HCT116 (cell line): ENCODE measurements at regions not wholly inside any gene's neighbourhood (a gene's known extent, or its start where the extent isn't known, plus 50 kb on each side); places are given as distances from the start of the nearest gene placed in this dataset.

Source experiments
- ATAC-seq: fragments of 200-7000 bp; cut with Tn5 transposase; 2 replicates; pipeline ENCODE4 v1.9.1; 2020; ENCODE audit warnings: mild to moderate bottlenecking, moderate library complexity
- BruUV-seq: library from RNA; stranded (reverse); fragments of 400-500 nt; replicated peaks from 2 replicates; lab custom pipeline; 2021; lab: Mats Ljungman, UMichigan
- CTCF ChIA-PET: fragments of 300-600 bp; sonication (Branson Sonifier 250); formaldehyde crosslinking; loops from one replicate; lab custom pipeline; 2021; ENCODE audit warnings: antibody characterized with exemption; lab: Charles Lee
- POLR2A ChIA-PET: fragments of 300-600, 350-600 bp; sonication (Branson Sonifier 250); formaldehyde crosslinking; loops from one replicate; lab custom pipeline; 2021; ENCODE audit warnings: antibody characterized with exemption; lab: Charles Lee
- RAD21 ChIA-PET, 2 experiments: fragments of 300-600 bp; sonication (Branson Sonifier 250); formaldehyde crosslinking; loops; one replicate each; lab custom pipeline; 2023; ENCODE audit warnings: low total read pairs in 2 of 2; ENCODE audit not compliant: uncharacterized antibody in 2 of 2, unreplicated experiment in 2 of 2, low non-redundant PET in 1 of 2; lab: Charles Lee
- DNase-seq: peaks from one replicate; pipeline ENCODE4 v3.0.0-alpha.2; 2010; ENCODE audit warnings: low read depth, low spot score
- H2AFZ ChIP-seq: fragments of 200-600 bp; shearing (Covaris generic), sonication (generic); 2 replicates; pipeline ENCODE4 v1.6.1; 2017; ENCODE audit warnings: low read depth, mixed run types, mixed read lengths, antibody characterized with exemption, low read length; ENCODE audit not compliant: poor library complexity, severe bottlenecking
- H3K27ac ChIP-seq: 2 replicates; pipeline ENCODE4 v1.5.1; 2012; ENCODE audit warnings: low read depth, low read length
- H3K27me3 ChIP-seq: fragments of 200-600 bp; sonication (generic); 2 replicates; pipeline ENCODE4 v1.6.1; 2016; ENCODE audit warnings: mixed run types, low read length, mixed read lengths; ENCODE audit not compliant: insufficient read depth
- H3K36me3 ChIP-seq, 2 experiments: fragments of 200-500 bp in 1 of 2; fragments of 200-600 bp in 1 of 2; sonication (Bioruptor generic) in 1 of 2; sonication (generic) in 1 of 2; 2 replicates each; pipeline versions ENCODE4 v1.5.1 to v1.6.1; 2014 to 2016; ENCODE audit warnings: low read length in 2 of 2, inconsistent platforms in 1 of 2, mixed read lengths in 1 of 2, mixed run types in 1 of 2; ENCODE audit not compliant: insufficient read depth in 2 of 2, control insufficient read depth in 1 of 2
- H3K4me1 ChIP-seq, 2 experiments: fragments of 200-600 bp in 1 of 2; sonication (generic) in 1 of 2; 2 replicates each; pipeline versions ENCODE4 v1.5.1 to v1.6.1; 2012 to 2017; ENCODE audit warnings: low read length in 2 of 2, inconsistent platforms in 1 of 2, mild to moderate bottlenecking in 1 of 2, mixed read lengths in 1 of 2, mixed run types in 1 of 2, moderate library complexity in 1 of 2; ENCODE audit not compliant: insufficient read depth in 2 of 2, control insufficient read depth in 1 of 2
- H3K4me2 ChIP-seq: fragments of 200-600 bp; sonication (generic); 2 replicates; pipeline ENCODE4 v1.6.1; 2017; ENCODE audit warnings: mixed run types, low read length, mixed read lengths
- H3K4me3 ChIP-seq, 2 experiments: fragments of 200-600 bp in 1 of 2; sonication (generic) in 1 of 2; replicated peaks in 1 of 2; 2 replicates each; pipeline ENCODE4 v1.5.1; 2011 to 2016; ENCODE audit warnings: low read length in 2 of 2, control low read depth in 1 of 2, low read depth in 1 of 2, mild to moderate bottlenecking in 1 of 2, mixed read lengths in 1 of 2, mixed run types in 1 of 2
- H3K79me2 ChIP-seq: fragments of 200-600 bp; sonication (generic); 2 replicates; pipeline ENCODE4 v1.6.1; 2017; ENCODE audit warnings: mild to moderate bottlenecking, mixed run types, low read length, moderate library complexity, mixed read lengths; ENCODE audit not compliant: insufficient read depth
- H3K9ac ChIP-seq: fragments of 200-600 bp; sonication (generic); 2 replicates; pipeline ENCODE4 v1.6.1; 2016; ENCODE audit warnings: low read length, mixed read lengths
- H3K9me2 ChIP-seq: fragments of 200-600 bp; sonication (generic), shearing (Covaris generic); 2 replicates; pipeline ENCODE4 v1.6.1; 2017; ENCODE audit warnings: mixed run types, mild to moderate bottlenecking, moderate library complexity; ENCODE audit not compliant: insufficient read depth
- H3K9me3 ChIP-seq, 2 experiments: fragments of 200-500 bp in 1 of 2; fragments of 200-600 bp in 1 of 2; sonication (Bioruptor generic) in 1 of 2; sonication (generic) in 1 of 2; 2 replicates each; pipeline ENCODE4 v1.6.1; 2014 to 2017; ENCODE audit warnings: low read length in 2 of 2, mixed read lengths in 2 of 2, inconsistent platforms in 1 of 2, low read depth in 1 of 2, mild to moderate bottlenecking in 1 of 2, mixed run types in 1 of 2, moderate library complexity in 1 of 2; ENCODE audit not compliant: control insufficient read depth in 1 of 2, insufficient read depth in 1 of 2
- H4K20me1 ChIP-seq: fragments of 200-600 bp; sonication (generic), shearing (Covaris generic); 2 replicates; pipeline ENCODE4 v1.6.1; 2017; ENCODE audit warnings: mixed run types, mild to moderate bottlenecking, moderate library complexity; ENCODE audit not compliant: insufficient read depth
- EGR1 ChIP-seq: IDR thresholded peaks from 2 replicates; pipeline ENCODE4 v1.6.1; 2012; ENCODE audit warnings: low read depth
- EZH2phosphoT487 ChIP-seq: fragments of 200-600 bp; IDR thresholded peaks from 2 replicates; pipeline ENCODE4 v1.6.1; 2018; ENCODE audit warnings: antibody characterized with exemption, borderline replicate concordance
- POLR2A ChIP-seq: IDR thresholded peaks from 2 replicates; pipeline ENCODE4 v1.7.0; 2011; ENCODE audit warnings: borderline replicate concordance; ENCODE audit not compliant: insufficient read depth, insufficient read length; ENCODE audit errors: extremely low read depth
- POLR2AphosphoS5 ChIP-seq: IDR thresholded peaks from 2 replicates; pipeline ENCODE4 v1.6.1; 2011; ENCODE audit warnings: mild to moderate bottlenecking, low read depth, low read length, moderate library complexity
- RAD21 ChIP-seq: IDR thresholded peaks from 2 replicates; pipeline ENCODE4 v1.6.1; 2012; ENCODE audit warnings: low read depth, mild to moderate bottlenecking
- SP1 ChIP-seq: IDR thresholded peaks from 2 replicates; pipeline ENCODE4 v1.6.1; 2012; ENCODE audit warnings: low read depth
- SRF ChIP-seq: IDR thresholded peaks from 2 replicates; pipeline ENCODE4 v1.6.1; 2012; ENCODE audit warnings: low read depth
- ZNF274 ChIP-seq: fragments of 200-500 bp; sonication (Bioruptor generic); IDR thresholded peaks from 2 replicates; pipeline ENCODE4 v1.6.1; 2014; ENCODE audit warnings: mild to moderate bottlenecking, low read depth, low read length, inconsistent platforms
- intact Hi-C: fragments of 100-400 bp; cut with micrococcal nuclease; formaldehyde crosslinking; loops from 2 replicates; pipeline ENCODE4 v1.10.0; 2022
- TF ChIP-seq, protein P1 (sequence below): IDR thresholded peaks from 2 replicates; pipeline ENCODE4 v1.6.1; 2012; ENCODE audit warnings: low read depth
- TF ChIP-seq, protein P2 (sequence below): IDR thresholded peaks from 2 replicates; pipeline ENCODE4 v1.6.1; 2012
- TF ChIP-seq, protein P3 (sequence below): IDR thresholded peaks from 2 replicates; pipeline ENCODE4 v1.6.1; 2012
- TF ChIP-seq, protein P4 (sequence below), 3 experiments: fragments of 200-600 bp in 1 of 3; sonication (generic) in 1 of 3; IDR thresholded peaks in 2 of 3; conservative IDR thresholded peaks in 1 of 3; 2 replicates each; pipeline ENCODE4 v1.5.1; 2012 to 2017; ENCODE audit warnings: low read depth in 2 of 3, low read length in 2 of 3, antibody characterized with exemption in 1 of 3, borderline replicate concordance in 1 of 3, control low read depth in 1 of 3, mild to moderate bottlenecking in 1 of 3, mixed read lengths in 1 of 3, mixed run types in 1 of 3, moderate library complexity in 1 of 3; ENCODE audit not compliant: insufficient read depth in 1 of 3

DNA sequence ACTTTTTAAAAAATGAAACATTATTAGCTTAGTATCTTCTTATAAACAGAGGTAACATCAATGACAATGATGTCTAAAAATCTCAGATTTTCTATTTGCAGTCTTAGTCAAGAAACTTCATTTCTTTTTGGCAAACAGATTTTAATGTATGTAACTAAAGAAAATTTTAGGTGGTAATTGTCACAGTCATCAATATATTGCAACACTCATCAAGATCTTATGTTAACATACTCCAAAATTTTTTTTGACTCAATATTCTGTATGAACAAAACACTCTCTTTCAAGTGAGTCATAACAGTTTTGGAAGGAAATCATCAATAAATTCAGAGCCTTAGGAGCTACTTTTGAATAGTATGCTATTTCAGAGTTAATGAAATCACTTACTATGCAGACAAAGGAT lies 1507.6 kb downstream of the SLITRK1 start:
- intact Hi-C loops: no loop called here
- Histone ChIP-seq H3K27ac (no peak overlapping the region), H3K9me3 (no peaks in the 10 kb centered on the region; a peak in 1 of 4 replicates), H2AFZ (no peak overlapping the region), H3K9me2 (no peaks in the 10 kb centered on the region), H3K4me3 (no peak overlapping the region), H3K9ac (no peak overlapping the region), H4K20me1 (no peaks in the 10 kb centered on the region), H3K79me2 (no peaks in the 10 kb centered on the region), H3K4me1 (no peaks in the 10 kb centered on the region), H3K36me3 (no peaks in the 10 kb centered on the region), H3K27me3 (no peaks in the 10 kb centered on the region), H3K4me2 (no peak overlapping the region)
- ChIA-PET CTCF (no interaction called here), POLR2A (no interaction called here), RAD21 (no interaction called here)
- ATAC-seq (no peak), DNase-seq (no peak)
- BruUV-seq: no TSS peak
- TF ChIP-seq, protein P1, sequence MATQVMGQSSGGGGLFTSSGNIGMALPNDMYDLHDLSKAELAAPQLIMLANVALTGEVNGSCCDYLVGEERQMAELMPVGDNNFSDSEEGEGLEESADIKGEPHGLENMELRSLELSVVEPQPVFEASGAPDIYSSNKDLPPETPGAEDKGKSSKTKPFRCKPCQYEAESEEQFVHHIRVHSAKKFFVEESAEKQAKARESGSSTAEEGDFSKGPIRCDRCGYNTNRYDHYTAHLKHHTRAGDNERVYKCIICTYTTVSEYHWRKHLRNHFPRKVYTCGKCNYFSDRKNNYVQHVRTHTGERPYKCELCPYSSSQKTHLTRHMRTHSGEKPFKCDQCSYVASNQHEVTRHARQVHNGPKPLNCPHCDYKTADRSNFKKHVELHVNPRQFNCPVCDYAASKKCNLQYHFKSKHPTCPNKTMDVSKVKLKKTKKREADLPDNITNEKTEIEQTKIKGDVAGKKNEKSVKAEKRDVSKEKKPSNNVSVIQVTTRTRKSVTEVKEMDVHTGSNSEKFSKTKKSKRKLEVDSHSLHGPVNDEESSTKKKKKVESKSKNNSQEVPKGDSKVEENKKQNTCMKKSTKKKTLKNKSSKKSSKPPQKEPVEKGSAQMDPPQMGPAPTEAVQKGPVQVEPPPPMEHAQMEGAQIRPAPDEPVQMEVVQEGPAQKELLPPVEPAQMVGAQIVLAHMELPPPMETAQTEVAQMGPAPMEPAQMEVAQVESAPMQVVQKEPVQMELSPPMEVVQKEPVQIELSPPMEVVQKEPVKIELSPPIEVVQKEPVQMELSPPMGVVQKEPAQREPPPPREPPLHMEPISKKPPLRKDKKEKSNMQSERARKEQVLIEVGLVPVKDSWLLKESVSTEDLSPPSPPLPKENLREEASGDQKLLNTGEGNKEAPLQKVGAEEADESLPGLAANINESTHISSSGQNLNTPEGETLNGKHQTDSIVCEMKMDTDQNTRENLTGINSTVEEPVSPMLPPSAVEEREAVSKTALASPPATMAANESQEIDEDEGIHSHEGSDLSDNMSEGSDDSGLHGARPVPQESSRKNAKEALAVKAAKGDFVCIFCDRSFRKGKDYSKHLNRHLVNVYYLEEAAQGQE: no peak
- TF ChIP-seq EGR1 (no peak), SRF (no peak), POLR2A (no peak), EZH2phosphoT487 (no peak), RAD21 (no peak), POLR2AphosphoS5 (no peak), ZNF274 (no peak), SP1 (no peak)
- TF ChIP-seq, protein P2, sequence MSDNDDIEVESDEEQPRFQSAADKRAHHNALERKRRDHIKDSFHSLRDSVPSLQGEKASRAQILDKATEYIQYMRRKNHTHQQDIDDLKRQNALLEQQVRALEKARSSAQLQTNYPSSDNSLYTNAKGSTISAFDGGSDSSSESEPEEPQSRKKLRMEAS: no peak
- TF ChIP-seq, protein P3, sequence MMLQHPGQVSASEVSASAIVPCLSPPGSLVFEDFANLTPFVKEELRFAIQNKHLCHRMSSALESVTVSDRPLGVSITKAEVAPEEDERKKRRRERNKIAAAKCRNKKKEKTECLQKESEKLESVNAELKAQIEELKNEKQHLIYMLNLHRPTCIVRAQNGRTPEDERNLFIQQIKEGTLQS: no peak
- TF ChIP-seq, protein P4, sequence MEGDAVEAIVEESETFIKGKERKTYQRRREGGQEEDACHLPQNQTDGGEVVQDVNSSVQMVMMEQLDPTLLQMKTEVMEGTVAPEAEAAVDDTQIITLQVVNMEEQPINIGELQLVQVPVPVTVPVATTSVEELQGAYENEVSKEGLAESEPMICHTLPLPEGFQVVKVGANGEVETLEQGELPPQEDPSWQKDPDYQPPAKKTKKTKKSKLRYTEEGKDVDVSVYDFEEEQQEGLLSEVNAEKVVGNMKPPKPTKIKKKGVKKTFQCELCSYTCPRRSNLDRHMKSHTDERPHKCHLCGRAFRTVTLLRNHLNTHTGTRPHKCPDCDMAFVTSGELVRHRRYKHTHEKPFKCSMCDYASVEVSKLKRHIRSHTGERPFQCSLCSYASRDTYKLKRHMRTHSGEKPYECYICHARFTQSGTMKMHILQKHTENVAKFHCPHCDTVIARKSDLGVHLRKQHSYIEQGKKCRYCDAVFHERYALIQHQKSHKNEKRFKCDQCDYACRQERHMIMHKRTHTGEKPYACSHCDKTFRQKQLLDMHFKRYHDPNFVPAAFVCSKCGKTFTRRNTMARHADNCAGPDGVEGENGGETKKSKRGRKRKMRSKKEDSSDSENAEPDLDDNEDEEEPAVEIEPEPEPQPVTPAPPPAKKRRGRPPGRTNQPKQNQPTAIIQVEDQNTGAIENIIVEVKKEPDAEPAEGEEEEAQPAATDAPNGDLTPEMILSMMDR (IDR thresholded peaks at IDR 0.05 in 2 of 3, conservative IDR thresholded peaks at IDR 0.05 in 1 of 3; ENCODE audit: borderline replicate concordance in 1 of 3, insufficient read depth in 1 of 3, low read depth in 2 of 3, low read length in 2 of 3): no peak
